GM12874 (cell line): ENCODE measurements at regions not wholly inside any gene's neighbourhood (a gene's known extent, or its start where the extent isn't known, plus 50 kb on each side); places are given as distances from the start of the nearest gene placed in this dataset.

Experiments used
- TF ChIP-seq, protein P1 (sequence below): IDR thresholded peaks from 2 replicates; pipeline ENCODE4 v1.5.1; 2011; ENCODE audit warnings: low read depth, mild to moderate bottlenecking, control low read depth, low read length, moderate library complexity; ENCODE audit not compliant: insufficient read depth

DNA sequence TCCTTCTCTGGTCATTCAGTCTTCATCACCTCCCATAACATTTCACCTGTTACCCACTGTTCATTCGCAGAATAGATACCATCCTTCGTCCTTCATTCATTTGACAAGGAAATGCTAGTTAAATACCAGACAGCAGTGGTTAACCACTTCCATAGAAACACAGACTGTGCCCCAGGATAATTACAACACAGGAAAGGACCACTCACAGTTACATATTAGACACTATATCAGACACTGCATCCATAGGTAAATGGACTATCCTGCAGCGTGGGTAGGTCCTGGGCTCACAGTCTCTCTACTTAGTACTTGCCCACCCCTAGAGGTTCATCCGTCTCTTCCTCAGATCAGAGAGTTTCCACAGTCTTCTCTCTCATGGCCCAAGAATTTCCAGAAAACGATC, 1044.6 kb downstream of the VRK1 start:
- TF ChIP-seq, protein P1, sequence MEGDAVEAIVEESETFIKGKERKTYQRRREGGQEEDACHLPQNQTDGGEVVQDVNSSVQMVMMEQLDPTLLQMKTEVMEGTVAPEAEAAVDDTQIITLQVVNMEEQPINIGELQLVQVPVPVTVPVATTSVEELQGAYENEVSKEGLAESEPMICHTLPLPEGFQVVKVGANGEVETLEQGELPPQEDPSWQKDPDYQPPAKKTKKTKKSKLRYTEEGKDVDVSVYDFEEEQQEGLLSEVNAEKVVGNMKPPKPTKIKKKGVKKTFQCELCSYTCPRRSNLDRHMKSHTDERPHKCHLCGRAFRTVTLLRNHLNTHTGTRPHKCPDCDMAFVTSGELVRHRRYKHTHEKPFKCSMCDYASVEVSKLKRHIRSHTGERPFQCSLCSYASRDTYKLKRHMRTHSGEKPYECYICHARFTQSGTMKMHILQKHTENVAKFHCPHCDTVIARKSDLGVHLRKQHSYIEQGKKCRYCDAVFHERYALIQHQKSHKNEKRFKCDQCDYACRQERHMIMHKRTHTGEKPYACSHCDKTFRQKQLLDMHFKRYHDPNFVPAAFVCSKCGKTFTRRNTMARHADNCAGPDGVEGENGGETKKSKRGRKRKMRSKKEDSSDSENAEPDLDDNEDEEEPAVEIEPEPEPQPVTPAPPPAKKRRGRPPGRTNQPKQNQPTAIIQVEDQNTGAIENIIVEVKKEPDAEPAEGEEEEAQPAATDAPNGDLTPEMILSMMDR, result no peak

GRCh38 chr14:97843066-97843465, 1045.9 kb downstream of the VRK1 start:
- TF ChIP-seq, protein P1, result no peak

GRCh38 chr14:97844042-97844441, 1046.9 kb downstream of the VRK1 start:
- TF ChIP-seq, protein P1, result no peak

- TF ChIP-seq, protein P1, result no peak
These were observed 1049.0 kb downstream of the VRK1 start for GRCh38 chr14:97846156-97846555.

- TF ChIP-seq, protein P1, result no peak
These were observed 1051.3 kb downstream of the VRK1 start for GRCh38 chr14:97848317-97848980.

- TF ChIP-seq, protein P1, result no peak
These were observed 1053.3 kb downstream of the VRK1 start for GRCh38 chr14:97850466-97850865.

- TF ChIP-seq, protein P1, result no peak
These were observed 1053.7 kb downstream of the VRK1 start for GRCh38 chr14:97850886-97851285.
